H9 (cell line): ENCODE measurements at regions not wholly inside any gene's neighbourhood (a gene's known extent, or its start where the extent isn't known, plus 50 kb on each side); places are given as distances from the start of the nearest gene placed in this dataset.

ENCODE experiments used
- DNase-seq: peaks from one replicate; pipeline ENCODE4 v3.0.0-alpha.2; 2017
- H2AFZ ChIP-seq: one replicate; pipeline ENCODE4 v1.6.1; 2013; ENCODE audit warnings: mild to moderate bottlenecking, low read length, control low read depth, moderate library complexity
- H2AK5ac ChIP-seq: 2 replicates; pipeline ENCODE4 v1.6.1; 2013; ENCODE audit warnings: low read length, control low read depth, mixed read lengths; ENCODE audit not compliant: insufficient read length
- H2BK120ac ChIP-seq: one replicate; pipeline ENCODE4 v1.6.1; 2013; ENCODE audit warnings: low read depth, mild to moderate bottlenecking, low read length, control low read depth, inconsistent platforms; ENCODE audit not compliant: poor library complexity, severe bottlenecking
- H2BK12ac ChIP-seq: 2 replicates; pipeline ENCODE4 v1.6.1; 2013; ENCODE audit warnings: low read length, control low read depth, mixed read lengths, low read depth; ENCODE audit not compliant: insufficient read length
- H2BK15ac ChIP-seq: 2 replicates; pipeline ENCODE4 v1.6.1; 2013; ENCODE audit warnings: low read depth, low read length, control low read depth
- H2BK20ac ChIP-seq: one replicate; pipeline ENCODE4 v1.6.1; 2013; ENCODE audit warnings: low read depth, mild to moderate bottlenecking, low read length, control low read depth, inconsistent platforms; ENCODE audit not compliant: poor library complexity, severe bottlenecking
- H2BK5ac ChIP-seq: 2 replicates; pipeline ENCODE4 v1.6.1; 2013; ENCODE audit warnings: low read length, control low read depth, mixed read lengths; ENCODE audit not compliant: insufficient read length
- H3K14ac ChIP-seq: 2 replicates; pipeline ENCODE4 v1.6.1; 2013; ENCODE audit warnings: low read length, control low read depth; ENCODE audit not compliant: insufficient read depth
- H3K18ac ChIP-seq: 2 replicates; pipeline ENCODE4 v1.6.1; 2013; ENCODE audit warnings: low read depth, mild to moderate bottlenecking, mixed read lengths, low read length, control low read depth; ENCODE audit not compliant: insufficient read length
- H3K23ac ChIP-seq: 2 replicates; pipeline ENCODE4 v1.6.1; 2013; ENCODE audit warnings: low read length, control low read depth, mixed read lengths, low read depth; ENCODE audit not compliant: insufficient read length
- H3K23me2 ChIP-seq: 2 replicates; pipeline ENCODE4 v1.6.1; 2013; ENCODE audit warnings: low read depth, mild to moderate bottlenecking, mixed read lengths, low read length, control low read depth; ENCODE audit not compliant: insufficient read length, poor library complexity, severe bottlenecking
- H3K27ac ChIP-seq: 2 replicates; pipeline ENCODE4 v1.5.1; 2013; ENCODE audit warnings: low read length, control low read depth, mixed read lengths, low read depth; ENCODE audit not compliant: insufficient read length
- H3K27me3 ChIP-seq: 2 replicates; pipeline ENCODE4 v1.6.1; 2013; ENCODE audit warnings: low read length, control low read depth, inconsistent platforms; ENCODE audit not compliant: insufficient read depth
- H3K4ac ChIP-seq: 2 replicates; pipeline ENCODE4 v1.6.1; 2013; ENCODE audit warnings: low read depth, mild to moderate bottlenecking, control low read depth, inconsistent platforms, low read length, moderate library complexity
- H3K4me1 ChIP-seq: 2 replicates; pipeline ENCODE4 v1.6.1; 2013; ENCODE audit warnings: low read length, control low read depth, inconsistent platforms; ENCODE audit not compliant: insufficient read depth
- H3K4me2 ChIP-seq: 2 replicates; pipeline ENCODE4 v1.6.1; 2013; ENCODE audit warnings: low read length, control low read depth, mixed read lengths; ENCODE audit not compliant: insufficient read length, insufficient read depth
- H3K56ac ChIP-seq: 2 replicates; pipeline ENCODE4 v1.6.1; 2013; ENCODE audit warnings: low read depth, mild to moderate bottlenecking, mixed read lengths, low read length, control low read depth; ENCODE audit not compliant: insufficient read length
- H3K79me1 ChIP-seq: 2 replicates; pipeline ENCODE4 v1.6.1; 2013; ENCODE audit warnings: low read depth, mild to moderate bottlenecking, moderate library complexity, low read length, control low read depth, inconsistent platforms; ENCODE audit not compliant: insufficient read depth, poor library complexity, severe bottlenecking
- H3K79me2 ChIP-seq: 2 replicates; pipeline ENCODE4 v1.6.1; 2013; ENCODE audit warnings: low read length, control low read depth, inconsistent platforms; ENCODE audit not compliant: insufficient read depth
- H3K9ac ChIP-seq: 2 replicates; pipeline ENCODE4 v1.6.1; 2013; ENCODE audit warnings: low read length, control low read depth, mixed read lengths; ENCODE audit not compliant: insufficient read length; ENCODE audit errors: extremely low read depth
- H3K9me3 ChIP-seq: one replicate; pipeline ENCODE4 v1.6.1; 2013; ENCODE audit warnings: low read depth, low read length, inconsistent platforms; ENCODE audit not compliant: control insufficient read depth
- H3T11ph ChIP-seq: one replicate; pipeline ENCODE4 v1.6.1; 2013; ENCODE audit warnings: mild to moderate bottlenecking, low read length, control low read depth, inconsistent platforms
- H4K20me1 ChIP-seq: one replicate; pipeline ENCODE4 v1.6.1; 2013; ENCODE audit not compliant: control insufficient read depth, insufficient read length, insufficient read depth
- H4K5ac ChIP-seq: 2 replicates; pipeline ENCODE4 v1.6.1; 2013; ENCODE audit warnings: low read depth, mild to moderate bottlenecking, mixed read lengths, low read length, control low read depth; ENCODE audit not compliant: insufficient read length
- H4K8ac ChIP-seq: replicated peaks from 2 replicates; pipeline ENCODE4 v1.6.1; 2013; ENCODE audit warnings: low read length, control low read depth, mixed read lengths, low read depth; ENCODE audit not compliant: insufficient read length
- H4K91ac ChIP-seq: 2 replicates; pipeline ENCODE4 v1.6.1; 2013; ENCODE audit warnings: low read depth, mild to moderate bottlenecking, moderate library complexity, mixed read lengths, low read length, control low read depth; ENCODE audit not compliant: insufficient read length
- H3K27ac Mint-ChIP-seq, 3 experiments: 2 replicates in 2 of 3; 3 replicates in 1 of 3; pipeline ENCODE4 v1.8.0; 2020 to 2021; ENCODE audit warnings: mixed read lengths in 3 of 3, mild to moderate bottlenecking in 1 of 3, moderate library complexity in 1 of 3
- H3K27me3 Mint-ChIP-seq: 2 replicates; pipeline ENCODE4 v1.8.0; 2021; ENCODE audit warnings: low read depth, mild to moderate bottlenecking, moderate library complexity, mixed read lengths
- H3K36me3 Mint-ChIP-seq, 3 experiments: 2 replicates in 2 of 3; 3 replicates in 1 of 3; pipeline ENCODE4 v1.8.0; 2020 to 2021; ENCODE audit warnings: low read depth in 3 of 3, mixed read lengths in 3 of 3; ENCODE audit not compliant: insufficient read depth in 1 of 3
- H3K4me1 Mint-ChIP-seq, 2 experiments: 2 replicates each; pipeline ENCODE4 v1.8.0; 2020; ENCODE audit warnings: mixed read lengths in 2 of 2
- H3K4me3 Mint-ChIP-seq, 2 experiments: 2 replicates in 1 of 2; 3 replicates in 1 of 2; pipeline ENCODE4 v1.8.0; 2020 to 2021; ENCODE audit warnings: mild to moderate bottlenecking in 2 of 2, mixed read lengths in 2 of 2, moderate library complexity in 1 of 2
- H3K9me3 Mint-ChIP-seq, 2 experiments: 2 replicates in 1 of 2; 3 replicates in 1 of 2; pipeline ENCODE4 v1.8.0; 2020; ENCODE audit warnings: mild to moderate bottlenecking in 2 of 2, mixed read lengths in 2 of 2, moderate library complexity in 1 of 2
- WGBS: extraction: QIAGEN DNeasy Blood & Tissue Kit; methylation state at CpG from one replicate; pipeline ENCODE4 v1.1.7; 2013; ENCODE audit warnings: missing lambda C conversion rate, low lambda C conversion rate, mixed read lengths; ENCODE audit not compliant: insufficient read length; ENCODE audit errors: extremely low coverage; 5-methylcytosine and 5-hydroxymethylcytosine counted together
- TF ChIP-seq, protein P1 (sequence below): fragments of 200-600 bp; sonication (generic); conservative IDR thresholded peaks from 3 replicates; pipeline ENCODE4 v1.8.0; 2021; ENCODE audit warnings: antibody characterized with exemption, mild to moderate bottlenecking

DNA sequence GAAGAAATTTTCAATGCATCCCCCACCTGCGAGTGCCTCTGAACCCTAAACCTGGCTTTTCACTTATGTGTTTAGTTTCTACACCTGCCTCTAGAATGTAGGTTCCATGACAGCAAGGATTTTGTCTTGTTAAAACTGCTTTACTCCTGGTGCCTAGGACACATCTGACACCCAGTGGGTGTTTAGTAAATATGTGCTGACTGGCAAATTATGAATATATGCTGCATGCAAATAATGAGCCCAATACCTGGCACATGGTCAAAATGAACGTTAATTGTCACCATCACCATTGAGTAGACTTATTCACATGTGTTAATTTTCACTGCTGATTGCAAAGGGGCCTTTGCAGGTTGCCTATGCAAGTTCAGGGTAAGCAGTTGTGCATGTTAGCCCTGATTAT, 249.9 kb upstream of the WWC1 start:
- no peak overlapping the region for H3K56ac ChIP-seq
- H3K23ac ChIP-seq: no peak overlapping the region
- H3K79me2 ChIP-seq: no peaks in the 10 kb centered on the region
- no peak overlapping the region for H4K91ac ChIP-seq
- no peak overlapping the region for H4K8ac ChIP-seq
- no peak overlapping the region for H3K14ac ChIP-seq
- DNase-seq: no peak
- Mint-ChIP-seq H3K27me3 (peaks cover 2% of the 10 kb centered on the region; the same call in 1 of the 2 replicates), H3K4me1 (peaks cover 25 to 27% of the 10 kb centered on the region in 2 experiments), H3K27ac (no peak overlapping the region), H3K9me3 (no peaks in the 10 kb centered on the region), H3K4me3 (no peak overlapping the region), H3K36me3 (no peaks in the 10 kb centered on the region)
- no peaks in the 10 kb centered on the region for H3K27me3 ChIP-seq
- H2AK5ac ChIP-seq: no peak overlapping the region
- no peak overlapping the region for H2BK12ac ChIP-seq
- no peak overlapping the region for H2AFZ ChIP-seq
- no peak overlapping the region for H2BK15ac ChIP-seq
- H3K18ac ChIP-seq: no peak overlapping the region
- TF ChIP-seq, protein P1, sequence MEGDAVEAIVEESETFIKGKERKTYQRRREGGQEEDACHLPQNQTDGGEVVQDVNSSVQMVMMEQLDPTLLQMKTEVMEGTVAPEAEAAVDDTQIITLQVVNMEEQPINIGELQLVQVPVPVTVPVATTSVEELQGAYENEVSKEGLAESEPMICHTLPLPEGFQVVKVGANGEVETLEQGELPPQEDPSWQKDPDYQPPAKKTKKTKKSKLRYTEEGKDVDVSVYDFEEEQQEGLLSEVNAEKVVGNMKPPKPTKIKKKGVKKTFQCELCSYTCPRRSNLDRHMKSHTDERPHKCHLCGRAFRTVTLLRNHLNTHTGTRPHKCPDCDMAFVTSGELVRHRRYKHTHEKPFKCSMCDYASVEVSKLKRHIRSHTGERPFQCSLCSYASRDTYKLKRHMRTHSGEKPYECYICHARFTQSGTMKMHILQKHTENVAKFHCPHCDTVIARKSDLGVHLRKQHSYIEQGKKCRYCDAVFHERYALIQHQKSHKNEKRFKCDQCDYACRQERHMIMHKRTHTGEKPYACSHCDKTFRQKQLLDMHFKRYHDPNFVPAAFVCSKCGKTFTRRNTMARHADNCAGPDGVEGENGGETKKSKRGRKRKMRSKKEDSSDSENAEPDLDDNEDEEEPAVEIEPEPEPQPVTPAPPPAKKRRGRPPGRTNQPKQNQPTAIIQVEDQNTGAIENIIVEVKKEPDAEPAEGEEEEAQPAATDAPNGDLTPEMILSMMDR: no peak
- no peaks in the 10 kb centered on the region for H4K20me1 ChIP-seq
- H3K4me2 ChIP-seq: no peak overlapping the region
- H3K4me1 ChIP-seq: no peaks in the 10 kb centered on the region
- H3K9ac ChIP-seq: no peak overlapping the region
- no CpG with 5 or more reads among the region's 2 CpGs for WGBS
- no peak overlapping the region for H4K5ac ChIP-seq
- no peak overlapping the region for H3T11ph ChIP-seq
- H2BK5ac ChIP-seq: no peak overlapping the region
- H3K27ac ChIP-seq: no peak overlapping the region
- H3K79me1 ChIP-seq: no peaks in the 10 kb centered on the region
- no peak overlapping the region for H2BK20ac ChIP-seq
- H3K9me3 ChIP-seq: no peaks in the 10 kb centered on the region
- no peak overlapping the region for H3K4ac ChIP-seq
- no peak overlapping the region for H2BK120ac ChIP-seq
- no peaks in the 10 kb centered on the region for H3K23me2 ChIP-seq
